Liver (tissue), 8 donors: ENCODE measurements at regions not wholly inside any gene's neighbourhood (a gene's known extent, or its start where the extent isn't known, plus 50 kb on each side); places are given as distances from the start of the nearest gene placed in this dataset.

ENCODE experiments used
- DNase-seq: peaks from one replicate; pipeline ENCODE4 v3.0.0-alpha.2; 2017; ENCODE audit warnings: low spot score
- H3K27ac ChIP-seq, 2 donors: one replicate each; pipeline ENCODE4 v1.7.0; 2013; ENCODE audit warnings: inconsistent platforms in 2 of 2, low read length in 2 of 2, control low read depth in 1 of 2, low read depth in 1 of 2, mild to moderate bottlenecking in 1 of 2
- H3K27me3 ChIP-seq, 4 donors: one replicate each; pipeline versions ENCODE4 v1.6.1 to v1.7.0; 2013; ENCODE audit warnings: low read length in 3 of 4, inconsistent platforms in 1 of 4, mild to moderate bottlenecking in 1 of 4, moderate library complexity in 1 of 4; ENCODE audit not compliant: control insufficient read depth in 4 of 4, insufficient read depth in 4 of 4
- H3K36me3 ChIP-seq, 4 donors: one replicate each; pipeline versions ENCODE4 v1.6.1 to v1.7.0; 2013; ENCODE audit warnings: low read length in 3 of 4, mild to moderate bottlenecking in 3 of 4, low read depth in 1 of 4, moderate library complexity in 1 of 4; ENCODE audit not compliant: control insufficient read depth in 4 of 4, insufficient read depth in 3 of 4
- H3K4me1 ChIP-seq, 4 donors: one replicate each; pipeline versions ENCODE4 v1.6.1 to v1.7.0; 2013; ENCODE audit warnings: low read length in 3 of 4, mild to moderate bottlenecking in 3 of 4, moderate library complexity in 1 of 4; ENCODE audit not compliant: control insufficient read depth in 4 of 4, insufficient read depth in 4 of 4
- H3K4me3 ChIP-seq, 3 donors: one replicate each; pipeline versions ENCODE4 v1.6.1 to v1.7.0; 2013; ENCODE audit warnings: low read length in 3 of 3, control low read depth in 1 of 3, low read depth in 1 of 3, mild to moderate bottlenecking in 1 of 3
- H3K9ac ChIP-seq, 2 donors: one replicate each; pipeline ENCODE4 v1.7.0; 2013; ENCODE audit warnings: low read length in 2 of 2, mild to moderate bottlenecking in 2 of 2, moderate library complexity in 2 of 2, control low read depth in 1 of 2, low read depth in 1 of 2
- H3K9me3 ChIP-seq, 4 donors: one replicate each; pipeline versions ENCODE4 v1.6.1 to v1.7.0; 2013; ENCODE audit warnings: low read length in 3 of 4; ENCODE audit not compliant: control insufficient read depth in 4 of 4
- ATF3 ChIP-seq: IDR thresholded peaks from 2 replicates; pipeline ENCODE4 v1.6.1; 2016; ENCODE audit warnings: antibody characterized with exemption
- FOXA1 ChIP-seq: IDR thresholded peaks from 2 replicates; pipeline ENCODE4 v1.6.1; 2016; ENCODE audit warnings: antibody characterized with exemption
- FOXA2 ChIP-seq: IDR thresholded peaks from 2 replicates; pipeline ENCODE4 v1.6.1; 2016; ENCODE audit warnings: antibody characterized with exemption
- HNF4A ChIP-seq, 2 donors: conservative IDR thresholded peaks; 2 replicates each; pipeline ENCODE4 v1.6.1; 2016; ENCODE audit warnings: antibody characterized with exemption in 2 of 2, mild to moderate bottlenecking in 2 of 2
- HNF4G ChIP-seq: IDR thresholded peaks from 2 replicates; pipeline ENCODE4 v1.6.1; 2016; ENCODE audit warnings: antibody characterized with exemption
- JUND ChIP-seq, 2 donors: IDR thresholded peaks; 2 replicates each; pipeline ENCODE4 v1.6.1; 2016; ENCODE audit warnings: antibody characterized with exemption in 2 of 2
- MAX ChIP-seq: IDR thresholded peaks from 2 replicates; pipeline ENCODE4 v1.6.1; 2016; ENCODE audit warnings: antibody characterized with exemption
- NR2F2 ChIP-seq: IDR thresholded peaks from 2 replicates; pipeline ENCODE4 v1.6.1; 2016; ENCODE audit warnings: antibody characterized with exemption
- RAD21 ChIP-seq, 2 donors: IDR thresholded peaks; 2 replicates each; pipeline ENCODE4 v1.6.1; 2016; ENCODE audit warnings: antibody characterized with exemption in 2 of 2, mild to moderate bottlenecking in 2 of 2
- REST ChIP-seq: IDR thresholded peaks from 2 replicates; pipeline ENCODE4 v1.6.1; 2016; ENCODE audit warnings: antibody characterized with exemption, mild to moderate bottlenecking
- RXRA ChIP-seq, 2 donors: IDR thresholded peaks; 2 replicates each; pipeline ENCODE4 v1.6.1; 2017 to 2018; ENCODE audit warnings: antibody characterized with exemption in 2 of 2, mild to moderate bottlenecking in 1 of 2
- TAF1 ChIP-seq: conservative IDR thresholded peaks from 2 replicates; pipeline ENCODE4 v1.6.1; 2016; ENCODE audit warnings: antibody characterized with exemption, mild to moderate bottlenecking
- YY1 ChIP-seq: IDR thresholded peaks from 2 replicates; pipeline ENCODE4 v1.6.1; 2016; ENCODE audit warnings: antibody characterized with exemption, mild to moderate bottlenecking
- WGBS: extraction: QIAGEN DNeasy Blood & Tissue Kit; methylation state at CpG from one replicate; pipeline ENCODE4 v1.1.7; 2013; 5-methylcytosine and 5-hydroxymethylcytosine counted together
- TF ChIP-seq, protein P1 (sequence below): IDR thresholded peaks from 2 replicates; pipeline ENCODE4 v1.6.1; 2016; ENCODE audit warnings: antibody characterized with exemption
- TF ChIP-seq, protein P2 (sequence below): fragments of 150-350 bp; IDR thresholded peaks from 2 replicates; pipeline ENCODE4 v1.5.1; 2017; ENCODE audit warnings: improper control_type of control experiment, low read depth, low read length; ENCODE audit not compliant: missing input control
- donor health status: healthy.
- donor health status: healthy.
- donor health status: healthy.
- donor health status: healthy.
- donor health status: healthy.

- 92% methylated on average over 1 of the region's 1 CpG for WGBS
- H3K9me3 ChIP-seq = no peaks in the 10 kb centered on the region
- no peak for TF ChIP-seq FOXA2
- TF ChIP-seq RXRA (IDR thresholded peaks at IDR 0.05) = no peak
- no peak for TF ChIP-seq HNF4G
- TF ChIP-seq TAF1 = no peak
- TF ChIP-seq JUND (IDR thresholded peaks at IDR 0.05) = no peak
- no peak for TF ChIP-seq RAD21 (IDR thresholded peaks at IDR 0.05)
- H3K4me3 ChIP-seq = no peak overlapping the region
- no peak overlapping the region for H3K9ac ChIP-seq
- no peaks in the 10 kb centered on the region for H3K4me1 ChIP-seq
- H3K27ac ChIP-seq = no peak overlapping the region
- no peak for DNase-seq
- H3K36me3 ChIP-seq = no peaks in the 10 kb centered on the region
- no peaks in the 10 kb centered on the region for H3K27me3 ChIP-seq
Measured at GRCh38 chr5:43895876-43896275, 292.9 kb downstream of the NNT start.

DNA sequence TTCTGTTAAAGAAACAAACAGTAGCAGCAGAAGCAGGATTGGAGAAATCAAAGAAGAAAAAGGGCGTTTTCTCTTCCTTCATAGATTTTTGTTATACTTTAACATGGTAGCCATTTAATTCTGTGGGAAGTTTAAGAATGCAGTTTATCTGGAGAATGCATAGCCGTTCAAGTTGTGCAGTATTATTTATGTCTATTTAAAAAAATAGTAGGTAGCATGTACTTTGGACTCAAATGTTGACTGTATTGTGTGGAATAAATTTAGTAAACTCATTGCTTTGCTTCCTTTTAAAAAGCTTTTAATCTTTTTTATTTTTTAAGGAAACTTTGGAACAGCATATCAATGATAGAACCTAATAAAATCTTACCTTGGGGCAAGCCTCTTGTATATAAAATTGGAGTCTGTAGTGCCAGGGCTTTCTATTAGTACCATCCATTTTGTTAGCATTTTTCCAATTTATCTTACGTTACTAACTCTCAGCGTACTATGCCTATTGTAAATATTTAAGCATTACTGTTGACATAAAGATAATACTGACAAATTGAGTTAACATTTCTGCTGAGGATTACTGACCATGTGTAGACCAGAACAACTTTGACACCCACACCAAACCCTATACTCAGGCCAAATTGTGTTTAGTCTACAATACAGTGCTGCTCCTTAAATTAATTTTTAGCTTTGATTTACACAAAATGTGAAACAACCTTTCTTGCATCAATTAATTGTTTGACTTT lies 291.1 kb downstream of the NNT start:
- Histone ChIP-seq H3K4me3 (no peak overlapping the region), H3K9me3 (no peaks in the 10 kb centered on the region), H3K9ac (no peak overlapping the region), H3K4me1 (no peaks in the 10 kb centered on the region), H3K36me3 (no peaks in the 10 kb centered on the region), H3K27ac (no peak overlapping the region), H3K27me3 (no peaks in the 10 kb centered on the region)
- no peak for DNase-seq
- TF ChIP-seq TAF1 (no peak), RAD21 (IDR thresholded peaks at IDR 0.05) (no peak), HNF4G (no peak), NR2F2 (no peak), JUND (IDR thresholded peaks at IDR 0.05) (no peak), HNF4A (conservative IDR thresholded peaks at IDR 0.05) (no peak), FOXA1 (no peak), FOXA2 (no peak), ATF3 (no peak), YY1 (no peak), MAX (no peak), REST (no peak)
- TF ChIP-seq, protein P1, sequence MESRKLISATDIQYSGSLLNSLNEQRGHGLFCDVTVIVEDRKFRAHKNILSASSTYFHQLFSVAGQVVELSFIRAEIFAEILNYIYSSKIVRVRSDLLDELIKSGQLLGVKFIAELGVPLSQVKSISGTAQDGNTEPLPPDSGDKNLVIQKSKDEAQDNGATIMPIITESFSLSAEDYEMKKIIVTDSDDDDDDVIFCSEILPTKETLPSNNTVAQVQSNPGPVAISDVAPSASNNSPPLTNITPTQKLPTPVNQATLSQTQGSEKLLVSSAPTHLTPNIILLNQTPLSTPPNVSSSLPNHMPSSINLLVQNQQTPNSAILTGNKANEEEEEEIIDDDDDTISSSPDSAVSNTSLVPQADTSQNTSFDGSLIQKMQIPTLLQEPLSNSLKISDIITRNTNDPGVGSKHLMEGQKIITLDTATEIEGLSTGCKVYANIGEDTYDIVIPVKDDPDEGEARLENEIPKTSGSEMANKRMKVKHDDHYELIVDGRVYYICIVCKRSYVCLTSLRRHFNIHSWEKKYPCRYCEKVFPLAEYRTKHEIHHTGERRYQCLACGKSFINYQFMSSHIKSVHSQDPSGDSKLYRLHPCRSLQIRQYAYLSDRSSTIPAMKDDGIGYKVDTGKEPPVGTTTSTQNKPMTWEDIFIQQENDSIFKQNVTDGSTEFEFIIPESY = no peak
- TF ChIP-seq, protein P2, sequence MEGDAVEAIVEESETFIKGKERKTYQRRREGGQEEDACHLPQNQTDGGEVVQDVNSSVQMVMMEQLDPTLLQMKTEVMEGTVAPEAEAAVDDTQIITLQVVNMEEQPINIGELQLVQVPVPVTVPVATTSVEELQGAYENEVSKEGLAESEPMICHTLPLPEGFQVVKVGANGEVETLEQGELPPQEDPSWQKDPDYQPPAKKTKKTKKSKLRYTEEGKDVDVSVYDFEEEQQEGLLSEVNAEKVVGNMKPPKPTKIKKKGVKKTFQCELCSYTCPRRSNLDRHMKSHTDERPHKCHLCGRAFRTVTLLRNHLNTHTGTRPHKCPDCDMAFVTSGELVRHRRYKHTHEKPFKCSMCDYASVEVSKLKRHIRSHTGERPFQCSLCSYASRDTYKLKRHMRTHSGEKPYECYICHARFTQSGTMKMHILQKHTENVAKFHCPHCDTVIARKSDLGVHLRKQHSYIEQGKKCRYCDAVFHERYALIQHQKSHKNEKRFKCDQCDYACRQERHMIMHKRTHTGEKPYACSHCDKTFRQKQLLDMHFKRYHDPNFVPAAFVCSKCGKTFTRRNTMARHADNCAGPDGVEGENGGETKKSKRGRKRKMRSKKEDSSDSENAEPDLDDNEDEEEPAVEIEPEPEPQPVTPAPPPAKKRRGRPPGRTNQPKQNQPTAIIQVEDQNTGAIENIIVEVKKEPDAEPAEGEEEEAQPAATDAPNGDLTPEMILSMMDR = no peak
- 50% methylated on average over 4 of the region's 4 CpGs for WGBS
